Gastrocnemius medialis (tissue), 4 donors: ENCODE measurements at regions not wholly inside any gene's neighbourhood (a gene's known extent, or its start where the extent isn't known, plus 50 kb on each side); places are given as distances from the start of the nearest gene placed in this dataset.

ENCODE experiments used
- ATAC-seq, 2 donors: fragments of 150-250 bp; one replicate each; pipeline ENCODE4 v1.9.1; 2016
- DNase-seq, 2 donors: peaks; one replicate each; pipeline ENCODE4 v3.0.0-alpha.2; 2019
- H3K27ac ChIP-seq, 4 donors: fragments of 200-600 bp; sonication (generic); 1 replicate in 1 of 4; 2 replicates in 3 of 4; pipeline ENCODE4 v1.5.1; 2016 to 2018; ENCODE audit warnings: mild to moderate bottlenecking in 2 of 4, moderate library complexity in 1 of 4
- H3K27me3 ChIP-seq, 3 donors: fragments of 200-600 bp; sonication (generic) in 2 of 3; 1 replicate in 1 of 3; 2 replicates in 2 of 3; pipeline versions ENCODE4 v1.5.1 to v1.6.0; 2016 to 2019; ENCODE audit warnings: mild to moderate bottlenecking in 1 of 3, moderate library complexity in 1 of 3
- H3K36me3 ChIP-seq, 2 donors: fragments of 200-600 bp; sonication (generic) in 1 of 2; one replicate each; pipeline ENCODE4 v1.5.1; 2017 to 2018
- H3K4me1 ChIP-seq, 2 donors: fragments of 200-600 bp; sonication (generic) in 1 of 2; one replicate each; pipeline ENCODE4 v1.5.1; 2016 to 2017; ENCODE audit warnings: mild to moderate bottlenecking in 2 of 2
- H3K4me3 ChIP-seq, 4 donors: fragments of 200-600 bp; sonication (generic) in 3 of 4; 1 replicate in 1 of 4; 2 replicates in 3 of 4; pipeline ENCODE4 v1.5.1; 2016 to 2019; ENCODE audit warnings: mild to moderate bottlenecking in 2 of 4
- H3K9me3 ChIP-seq, 3 donors: fragments of 200-600 bp; sonication (generic) in 2 of 3; 1 replicate in 1 of 3; 2 replicates in 2 of 3; pipeline ENCODE4 v1.5.1; 2016 to 2019
- CTCF ChIP-seq, 5 experiments: fragments of 450-650 bp in 3 of 5; fragments of 200-600 bp in 2 of 5; sonication (generic) in 2 of 5; IDR thresholded peaks in 4 of 5; conservative IDR thresholded peaks in 1 of 5; 1 replicate in 4 of 5; 2 replicates in 1 of 5; pipeline ENCODE4 v1.5.1; 2016 to 2019; ENCODE audit warnings: antibody characterized with exemption in 5 of 5, mild to moderate bottlenecking in 3 of 5, moderate library complexity in 3 of 5
- POLR2A ChIP-seq, 2 donors: fragments of 450-650 bp; IDR thresholded peaks; one replicate each; pipeline ENCODE4 v1.6.1; 2017; ENCODE audit warnings: antibody characterized with exemption in 2 of 2, mild to moderate bottlenecking in 2 of 2, moderate library complexity in 2 of 2
- in situ Hi-C, 4 donors: fragments of 200-750 bp; cut with MboI; loops; one replicate each; pipeline versions ENCODE4 v1.15.0 to v1.8.0; 2017; ENCODE audit warnings: low sequenced_read_pairs in 4 of 4
- intact Hi-C: fragments of 100-400 bp; cut with DNase I; formaldehyde crosslinking; loops from one replicate; pipeline ENCODE4 v1.15.1; 2023; ENCODE audit warnings: low total_unique reads

GRCh38 chr4:104025251-104025650 is 305.5 kb upstream of the TACR3 start:
- no peak overlapping the region for H3K27ac ChIP-seq
- no peak overlapping the region for H3K4me3 ChIP-seq
- H3K4me1 ChIP-seq: no peaks in the 10 kb centered on the region
- DNase-seq: no peak
- H3K27me3 ChIP-seq: no peaks in the 10 kb centered on the region
- in situ Hi-C loops: no loop called here
- ATAC-seq: no peak
- intact Hi-C loops: no loop called here
- H3K9me3 ChIP-seq: no peaks in the 10 kb centered on the region
- TF ChIP-seq CTCF (IDR thresholded peaks at IDR 0.05 in 4 of 5, conservative IDR thresholded peaks at IDR 0.05 in 1 of 5) (no peak), POLR2A (IDR thresholded peaks at IDR 0.05) (no peak)
- no peaks in the 10 kb centered on the region for H3K36me3 ChIP-seq

GRCh38 chr4:104022831-104023230 is 303.0 kb upstream of the TACR3 start:
- Histone ChIP-seq H3K36me3 (no peaks in the 10 kb centered on the region), H3K9me3 (no peaks in the 10 kb centered on the region), H3K27me3 (no peaks in the 10 kb centered on the region), H3K4me1 (no peaks in the 10 kb centered on the region), H3K27ac (no peak overlapping the region), H3K4me3 (no peak overlapping the region)
- no peak for DNase-seq
- intact Hi-C loops (no loop called here), in situ Hi-C loops (no loop called here)
- TF ChIP-seq CTCF (IDR thresholded peaks at IDR 0.05 in 4 of 5, conservative IDR thresholded peaks at IDR 0.05 in 1 of 5) (no peak), POLR2A (IDR thresholded peaks at IDR 0.05) (no peak)
- no peak for ATAC-seq

- no peaks in the 10 kb centered on the region for H3K27me3 ChIP-seq
- no peaks in the 10 kb centered on the region for H3K9me3 ChIP-seq
- H3K4me1 ChIP-seq: no peaks in the 10 kb centered on the region
- no peak overlapping the region for H3K4me3 ChIP-seq
- intact Hi-C loops: no loop called here
- H3K27ac ChIP-seq: no peak overlapping the region
- ATAC-seq (no peak), DNase-seq (no peak)
- in situ Hi-C loops: no loop called here
- no peaks in the 10 kb centered on the region for H3K36me3 ChIP-seq
- TF ChIP-seq POLR2A (IDR thresholded peaks at IDR 0.05) (no peak), CTCF (IDR thresholded peaks at IDR 0.05 in 4 of 5, conservative IDR thresholded peaks at IDR 0.05 in 1 of 5) (no peak)
Measured at GRCh38 chr4:104022226-104022625, 302.4 kb upstream of the TACR3 start.

- DNase-seq (no peak), ATAC-seq (no peak)
- intact Hi-C loops: no loop called here
- no peaks in the 10 kb centered on the region for H3K9me3 ChIP-seq
- H3K27me3 ChIP-seq: no peaks in the 10 kb centered on the region
- in situ Hi-C loops: no loop called here
- H3K36me3 ChIP-seq: no peaks in the 10 kb centered on the region
- H3K27ac ChIP-seq: no peak overlapping the region
- H3K4me1 ChIP-seq: no peaks in the 10 kb centered on the region
- TF ChIP-seq CTCF (IDR thresholded peaks at IDR 0.05 in 4 of 5, conservative IDR thresholded peaks at IDR 0.05 in 1 of 5): no peak
- TF ChIP-seq POLR2A (IDR thresholded peaks at IDR 0.05): no peak
- no peak overlapping the region for H3K4me3 ChIP-seq
Measured at GRCh38 chr4:104020641-104021040, 300.9 kb upstream of the TACR3 start.

- no peak for DNase-seq
- intact Hi-C loops: no loop called here
- TF ChIP-seq CTCF (IDR thresholded peaks at IDR 0.05 in 4 of 5, conservative IDR thresholded peaks at IDR 0.05 in 1 of 5) (no peak), POLR2A (IDR thresholded peaks at IDR 0.05) (no peak)
- H3K27ac ChIP-seq: no peak overlapping the region
- H3K27me3 ChIP-seq: no peaks in the 10 kb centered on the region
- H3K4me3 ChIP-seq: no peak overlapping the region
- no peaks in the 10 kb centered on the region for H3K4me1 ChIP-seq
- no peaks in the 10 kb centered on the region for H3K9me3 ChIP-seq
- no peak for ATAC-seq
- no peaks in the 10 kb centered on the region for H3K36me3 ChIP-seq
- in situ Hi-C loops: no loop called here
Measured at GRCh38 chr4:104017213-104017612, 297.4 kb upstream of the TACR3 start.
